H9 (cell line): ENCODE measurements at regions not wholly inside any gene's neighbourhood (a gene's known extent, or its start where the extent isn't known, plus 50 kb on each side); places are given as distances from the start of the nearest gene placed in this dataset.

Experiments
- DNase-seq: peaks from one replicate; pipeline ENCODE4 v3.0.0-alpha.2; 2017
- H2AFZ ChIP-seq: one replicate; pipeline ENCODE4 v1.6.1; 2013; ENCODE audit warnings: mild to moderate bottlenecking, low read length, control low read depth, moderate library complexity
- H2AK5ac ChIP-seq: 2 replicates; pipeline ENCODE4 v1.6.1; 2013; ENCODE audit warnings: low read length, control low read depth, mixed read lengths; ENCODE audit not compliant: insufficient read length
- H2BK120ac ChIP-seq: one replicate; pipeline ENCODE4 v1.6.1; 2013; ENCODE audit warnings: low read depth, mild to moderate bottlenecking, low read length, control low read depth, inconsistent platforms; ENCODE audit not compliant: poor library complexity, severe bottlenecking
- H2BK12ac ChIP-seq: 2 replicates; pipeline ENCODE4 v1.6.1; 2013; ENCODE audit warnings: low read length, control low read depth, mixed read lengths, low read depth; ENCODE audit not compliant: insufficient read length
- H2BK15ac ChIP-seq: 2 replicates; pipeline ENCODE4 v1.6.1; 2013; ENCODE audit warnings: low read depth, low read length, control low read depth
- H2BK20ac ChIP-seq: one replicate; pipeline ENCODE4 v1.6.1; 2013; ENCODE audit warnings: low read depth, mild to moderate bottlenecking, low read length, control low read depth, inconsistent platforms; ENCODE audit not compliant: poor library complexity, severe bottlenecking
- H2BK5ac ChIP-seq: 2 replicates; pipeline ENCODE4 v1.6.1; 2013; ENCODE audit warnings: low read length, control low read depth, mixed read lengths; ENCODE audit not compliant: insufficient read length
- H3K14ac ChIP-seq: 2 replicates; pipeline ENCODE4 v1.6.1; 2013; ENCODE audit warnings: low read length, control low read depth; ENCODE audit not compliant: insufficient read depth
- H3K18ac ChIP-seq: 2 replicates; pipeline ENCODE4 v1.6.1; 2013; ENCODE audit warnings: low read depth, mild to moderate bottlenecking, mixed read lengths, low read length, control low read depth; ENCODE audit not compliant: insufficient read length
- H3K23ac ChIP-seq: 2 replicates; pipeline ENCODE4 v1.6.1; 2013; ENCODE audit warnings: low read length, control low read depth, mixed read lengths, low read depth; ENCODE audit not compliant: insufficient read length
- H3K23me2 ChIP-seq: 2 replicates; pipeline ENCODE4 v1.6.1; 2013; ENCODE audit warnings: low read depth, mild to moderate bottlenecking, mixed read lengths, low read length, control low read depth; ENCODE audit not compliant: insufficient read length, poor library complexity, severe bottlenecking
- H3K27ac ChIP-seq: 2 replicates; pipeline ENCODE4 v1.5.1; 2013; ENCODE audit warnings: low read length, control low read depth, mixed read lengths, low read depth; ENCODE audit not compliant: insufficient read length
- H3K27me3 ChIP-seq: 2 replicates; pipeline ENCODE4 v1.6.1; 2013; ENCODE audit warnings: low read length, control low read depth, inconsistent platforms; ENCODE audit not compliant: insufficient read depth
- H3K4ac ChIP-seq: 2 replicates; pipeline ENCODE4 v1.6.1; 2013; ENCODE audit warnings: low read depth, mild to moderate bottlenecking, control low read depth, inconsistent platforms, low read length, moderate library complexity
- H3K4me1 ChIP-seq: 2 replicates; pipeline ENCODE4 v1.6.1; 2013; ENCODE audit warnings: low read length, control low read depth, inconsistent platforms; ENCODE audit not compliant: insufficient read depth
- H3K4me2 ChIP-seq: 2 replicates; pipeline ENCODE4 v1.6.1; 2013; ENCODE audit warnings: low read length, control low read depth, mixed read lengths; ENCODE audit not compliant: insufficient read length, insufficient read depth
- H3K56ac ChIP-seq: 2 replicates; pipeline ENCODE4 v1.6.1; 2013; ENCODE audit warnings: low read depth, mild to moderate bottlenecking, mixed read lengths, low read length, control low read depth; ENCODE audit not compliant: insufficient read length
- H3K79me1 ChIP-seq: 2 replicates; pipeline ENCODE4 v1.6.1; 2013; ENCODE audit warnings: low read depth, mild to moderate bottlenecking, moderate library complexity, low read length, control low read depth, inconsistent platforms; ENCODE audit not compliant: insufficient read depth, poor library complexity, severe bottlenecking
- H3K79me2 ChIP-seq: 2 replicates; pipeline ENCODE4 v1.6.1; 2013; ENCODE audit warnings: low read length, control low read depth, inconsistent platforms; ENCODE audit not compliant: insufficient read depth
- H3K9ac ChIP-seq: 2 replicates; pipeline ENCODE4 v1.6.1; 2013; ENCODE audit warnings: low read length, control low read depth, mixed read lengths; ENCODE audit not compliant: insufficient read length; ENCODE audit errors: extremely low read depth
- H3K9me3 ChIP-seq: one replicate; pipeline ENCODE4 v1.6.1; 2013; ENCODE audit warnings: low read depth, low read length, inconsistent platforms; ENCODE audit not compliant: control insufficient read depth
- H3T11ph ChIP-seq: one replicate; pipeline ENCODE4 v1.6.1; 2013; ENCODE audit warnings: mild to moderate bottlenecking, low read length, control low read depth, inconsistent platforms
- H4K20me1 ChIP-seq: one replicate; pipeline ENCODE4 v1.6.1; 2013; ENCODE audit not compliant: control insufficient read depth, insufficient read length, insufficient read depth
- H4K5ac ChIP-seq: 2 replicates; pipeline ENCODE4 v1.6.1; 2013; ENCODE audit warnings: low read depth, mild to moderate bottlenecking, mixed read lengths, low read length, control low read depth; ENCODE audit not compliant: insufficient read length
- H4K8ac ChIP-seq: replicated peaks from 2 replicates; pipeline ENCODE4 v1.6.1; 2013; ENCODE audit warnings: low read length, control low read depth, mixed read lengths, low read depth; ENCODE audit not compliant: insufficient read length
- H4K91ac ChIP-seq: 2 replicates; pipeline ENCODE4 v1.6.1; 2013; ENCODE audit warnings: low read depth, mild to moderate bottlenecking, moderate library complexity, mixed read lengths, low read length, control low read depth; ENCODE audit not compliant: insufficient read length
- H3K27ac Mint-ChIP-seq, 3 experiments: 2 replicates in 2 of 3; 3 replicates in 1 of 3; pipeline ENCODE4 v1.8.0; 2020 to 2021; ENCODE audit warnings: mixed read lengths in 3 of 3, mild to moderate bottlenecking in 1 of 3, moderate library complexity in 1 of 3
- H3K27me3 Mint-ChIP-seq: 2 replicates; pipeline ENCODE4 v1.8.0; 2021; ENCODE audit warnings: low read depth, mild to moderate bottlenecking, moderate library complexity, mixed read lengths
- H3K36me3 Mint-ChIP-seq, 3 experiments: 2 replicates in 2 of 3; 3 replicates in 1 of 3; pipeline ENCODE4 v1.8.0; 2020 to 2021; ENCODE audit warnings: low read depth in 3 of 3, mixed read lengths in 3 of 3; ENCODE audit not compliant: insufficient read depth in 1 of 3
- H3K4me1 Mint-ChIP-seq, 2 experiments: 2 replicates each; pipeline ENCODE4 v1.8.0; 2020; ENCODE audit warnings: mixed read lengths in 2 of 2
- H3K4me3 Mint-ChIP-seq, 2 experiments: 2 replicates in 1 of 2; 3 replicates in 1 of 2; pipeline ENCODE4 v1.8.0; 2020 to 2021; ENCODE audit warnings: mild to moderate bottlenecking in 2 of 2, mixed read lengths in 2 of 2, moderate library complexity in 1 of 2
- H3K9me3 Mint-ChIP-seq, 2 experiments: 2 replicates in 1 of 2; 3 replicates in 1 of 2; pipeline ENCODE4 v1.8.0; 2020; ENCODE audit warnings: mild to moderate bottlenecking in 2 of 2, mixed read lengths in 2 of 2, moderate library complexity in 1 of 2
- CTCF ChIP-seq: fragments of 200-600 bp; sonication (generic); conservative IDR thresholded peaks from 3 replicates; pipeline ENCODE4 v1.8.0; 2021; ENCODE audit warnings: antibody characterized with exemption, mild to moderate bottlenecking
- WGBS: extraction: QIAGEN DNeasy Blood & Tissue Kit; methylation state at CpG from one replicate; pipeline ENCODE4 v1.1.7; 2013; ENCODE audit warnings: missing lambda C conversion rate, low lambda C conversion rate, mixed read lengths; ENCODE audit not compliant: insufficient read length; ENCODE audit errors: extremely low coverage; 5-methylcytosine and 5-hydroxymethylcytosine counted together

GRCh38 chr2:167475791-167476190, 587.5 kb downstream of the XIRP2 start:
- H2BK5ac ChIP-seq: no peak overlapping the region
- no CpG with 5 or more reads among the region's 2 CpGs for WGBS
- H3K36me3 Mint-ChIP-seq: no peaks in the 10 kb centered on the region
- no peak for TF ChIP-seq CTCF
- no peak overlapping the region for H3K27ac Mint-ChIP-seq
- H3K14ac ChIP-seq: no peak overlapping the region
- no peak overlapping the region for H2BK15ac ChIP-seq
- no peaks in the 10 kb centered on the region for H3K27me3 ChIP-seq
- no peak overlapping the region for H3K9ac ChIP-seq
- H3K27ac ChIP-seq: no peak overlapping the region
- no peaks in the 10 kb centered on the region for H4K20me1 ChIP-seq
- no peak overlapping the region for H3T11ph ChIP-seq
- no peak overlapping the region for H2BK120ac ChIP-seq
- no peaks in the 10 kb centered on the region for H3K27me3 Mint-ChIP-seq
- DNase-seq: no peak
- H3K23ac ChIP-seq: no peak overlapping the region
- no peak overlapping the region for H4K91ac ChIP-seq
- H3K4me3 Mint-ChIP-seq: no peak overlapping the region
- H3K4me1 Mint-ChIP-seq: peaks cover 36% of the 10 kb centered on the region in 2 experiments
- no peaks in the 10 kb centered on the region for H3K23me2 ChIP-seq
- H3K79me2 ChIP-seq: 0 out of 2 replicates have a peak, but pooled peaks cover 1% of the 10 kb centered on the region
- H4K8ac ChIP-seq: no peak overlapping the region
- no peak overlapping the region for H2AFZ ChIP-seq
- H3K18ac ChIP-seq: no peak overlapping the region
- H3K4me2 ChIP-seq: no peak overlapping the region
- peaks cover 11% of the 10 kb centered on the region for H3K4me1 ChIP-seq
- H3K56ac ChIP-seq: no peak overlapping the region
- no peak overlapping the region for H2BK12ac ChIP-seq
- H2BK20ac ChIP-seq: no peak overlapping the region
- H4K5ac ChIP-seq: no peak overlapping the region
- no peaks in the 10 kb centered on the region for H3K9me3 ChIP-seq
- H3K4ac ChIP-seq: no peak overlapping the region
- H3K79me1 ChIP-seq: no peaks in the 10 kb centered on the region
- H2AK5ac ChIP-seq: no peak overlapping the region
- H3K9me3 Mint-ChIP-seq: no peaks in the 10 kb centered on the region
